GM19351 (cell line): ENCODE measurements at regions not wholly inside any gene's neighbourhood (a gene's known extent, or its start where the extent isn't known, plus 50 kb on each side); places are given as distances from the start of the nearest gene placed in this dataset.

Experiments
- ATAC-seq: cut with Tn5 transposase; IDR thresholded peaks from one replicate; pipeline ENCODE4 v1.9.1; 2021; ENCODE audit warnings: mild to moderate bottlenecking, moderate library complexity; ENCODE audit not compliant: unreplicated experiment

- ATAC-seq: no peak
Measured at GRCh38 chr20:20832715-20833114, 120.3 kb upstream of the RALGAPA2 start.

- ATAC-seq: no peak
Measured at GRCh38 chr20:20831794-20832193, 119.3 kb upstream of the RALGAPA2 start.

GRCh38 chr20:20829681-20830080 lies 117.2 kb upstream of the RALGAPA2 start:
- ATAC-seq: no peak

GRCh38 chr20:20827992-20828597 lies 115.7 kb upstream of the RALGAPA2 start:
- no peak for ATAC-seq

- ATAC-seq: peak; percentile 83
Measured at GRCh38 chr20:20824924-20825584, 112.6 kb upstream of the RALGAPA2 start.

- ATAC-seq: no peak
Measured at GRCh38 chr20:20823476-20823881, 111.0 kb upstream of the RALGAPA2 start.

- no peak for ATAC-seq
Measured at GRCh38 chr20:20821484-20822260, 109.2 kb upstream of the RALGAPA2 start.

- ATAC-seq: no peak
Measured at GRCh38 chr20:20820785-20821483, 108.5 kb upstream of the RALGAPA2 start.

- ATAC-seq: no peak
Measured at GRCh38 chr20:20820104-20820503, 107.7 kb upstream of the RALGAPA2 start.

- no peak for ATAC-seq
Measured at GRCh38 chr20:20816969-20817755, 104.7 kb upstream of the RALGAPA2 start.

GRCh38 chr20:20815711-20816455 lies 103.4 kb upstream of the RALGAPA2 start:
- no peak for ATAC-seq

- no peak for ATAC-seq
Measured at GRCh38 chr20:20814685-20815084, 102.2 kb upstream of the RALGAPA2 start.

- ATAC-seq: no peak
Measured at GRCh38 chr20:20812136-20812535, 99.7 kb upstream of the RALGAPA2 start.

- no peak for ATAC-seq
Measured at GRCh38 chr20:20808016-20808415, 95.6 kb upstream of the RALGAPA2 start.

GRCh38 chr20:20806121-20807095 lies 94.0 kb upstream of the RALGAPA2 start:
- no peak for ATAC-seq

GRCh38 chr20:20803011-20803410 lies 90.6 kb upstream of the RALGAPA2 start:
- no peak for ATAC-seq

GRCh38 chr20:20802328-20802727 lies 89.9 kb upstream of the RALGAPA2 start:
- no peak for ATAC-seq

GRCh38 chr20:20799716-20800312 lies 87.4 kb upstream of the RALGAPA2 start:
- ATAC-seq: no peak
